H9 (cell line): ENCODE measurements at regions not wholly inside any gene's neighbourhood (a gene's known extent, or its start where the extent isn't known, plus 50 kb on each side); places are given as distances from the start of the nearest gene placed in this dataset.

Experiments used
- DNase-seq: peaks from one replicate; pipeline ENCODE4 v3.0.0-alpha.2; 2017
- H2AFZ ChIP-seq: one replicate; pipeline ENCODE4 v1.6.1; 2013; ENCODE audit warnings: mild to moderate bottlenecking, low read length, control low read depth, moderate library complexity
- H2AK5ac ChIP-seq: 2 replicates; pipeline ENCODE4 v1.6.1; 2013; ENCODE audit warnings: low read length, control low read depth, mixed read lengths; ENCODE audit not compliant: insufficient read length
- H2BK120ac ChIP-seq: one replicate; pipeline ENCODE4 v1.6.1; 2013; ENCODE audit warnings: low read depth, mild to moderate bottlenecking, low read length, control low read depth, inconsistent platforms; ENCODE audit not compliant: poor library complexity, severe bottlenecking
- H2BK12ac ChIP-seq: 2 replicates; pipeline ENCODE4 v1.6.1; 2013; ENCODE audit warnings: low read length, control low read depth, mixed read lengths, low read depth; ENCODE audit not compliant: insufficient read length
- H2BK15ac ChIP-seq: 2 replicates; pipeline ENCODE4 v1.6.1; 2013; ENCODE audit warnings: low read depth, low read length, control low read depth
- H2BK20ac ChIP-seq: one replicate; pipeline ENCODE4 v1.6.1; 2013; ENCODE audit warnings: low read depth, mild to moderate bottlenecking, low read length, control low read depth, inconsistent platforms; ENCODE audit not compliant: poor library complexity, severe bottlenecking
- H2BK5ac ChIP-seq: 2 replicates; pipeline ENCODE4 v1.6.1; 2013; ENCODE audit warnings: low read length, control low read depth, mixed read lengths; ENCODE audit not compliant: insufficient read length
- H3K14ac ChIP-seq: 2 replicates; pipeline ENCODE4 v1.6.1; 2013; ENCODE audit warnings: low read length, control low read depth; ENCODE audit not compliant: insufficient read depth
- H3K18ac ChIP-seq: 2 replicates; pipeline ENCODE4 v1.6.1; 2013; ENCODE audit warnings: low read depth, mild to moderate bottlenecking, mixed read lengths, low read length, control low read depth; ENCODE audit not compliant: insufficient read length
- H3K23ac ChIP-seq: 2 replicates; pipeline ENCODE4 v1.6.1; 2013; ENCODE audit warnings: low read length, control low read depth, mixed read lengths, low read depth; ENCODE audit not compliant: insufficient read length
- H3K23me2 ChIP-seq: 2 replicates; pipeline ENCODE4 v1.6.1; 2013; ENCODE audit warnings: low read depth, mild to moderate bottlenecking, mixed read lengths, low read length, control low read depth; ENCODE audit not compliant: insufficient read length, poor library complexity, severe bottlenecking
- H3K27ac ChIP-seq: 2 replicates; pipeline ENCODE4 v1.5.1; 2013; ENCODE audit warnings: low read length, control low read depth, mixed read lengths, low read depth; ENCODE audit not compliant: insufficient read length
- H3K27me3 ChIP-seq: 2 replicates; pipeline ENCODE4 v1.6.1; 2013; ENCODE audit warnings: low read length, control low read depth, inconsistent platforms; ENCODE audit not compliant: insufficient read depth
- H3K4ac ChIP-seq: 2 replicates; pipeline ENCODE4 v1.6.1; 2013; ENCODE audit warnings: low read depth, mild to moderate bottlenecking, control low read depth, inconsistent platforms, low read length, moderate library complexity
- H3K4me1 ChIP-seq: 2 replicates; pipeline ENCODE4 v1.6.1; 2013; ENCODE audit warnings: low read length, control low read depth, inconsistent platforms; ENCODE audit not compliant: insufficient read depth
- H3K4me2 ChIP-seq: 2 replicates; pipeline ENCODE4 v1.6.1; 2013; ENCODE audit warnings: low read length, control low read depth, mixed read lengths; ENCODE audit not compliant: insufficient read length, insufficient read depth
- H3K56ac ChIP-seq: 2 replicates; pipeline ENCODE4 v1.6.1; 2013; ENCODE audit warnings: low read depth, mild to moderate bottlenecking, mixed read lengths, low read length, control low read depth; ENCODE audit not compliant: insufficient read length
- H3K79me1 ChIP-seq: 2 replicates; pipeline ENCODE4 v1.6.1; 2013; ENCODE audit warnings: low read depth, mild to moderate bottlenecking, moderate library complexity, low read length, control low read depth, inconsistent platforms; ENCODE audit not compliant: insufficient read depth, poor library complexity, severe bottlenecking
- H3K79me2 ChIP-seq: 2 replicates; pipeline ENCODE4 v1.6.1; 2013; ENCODE audit warnings: low read length, control low read depth, inconsistent platforms; ENCODE audit not compliant: insufficient read depth
- H3K9ac ChIP-seq: 2 replicates; pipeline ENCODE4 v1.6.1; 2013; ENCODE audit warnings: low read length, control low read depth, mixed read lengths; ENCODE audit not compliant: insufficient read length; ENCODE audit errors: extremely low read depth
- H3K9me3 ChIP-seq: one replicate; pipeline ENCODE4 v1.6.1; 2013; ENCODE audit warnings: low read depth, low read length, inconsistent platforms; ENCODE audit not compliant: control insufficient read depth
- H3T11ph ChIP-seq: one replicate; pipeline ENCODE4 v1.6.1; 2013; ENCODE audit warnings: mild to moderate bottlenecking, low read length, control low read depth, inconsistent platforms
- H4K20me1 ChIP-seq: one replicate; pipeline ENCODE4 v1.6.1; 2013; ENCODE audit not compliant: control insufficient read depth, insufficient read length, insufficient read depth
- H4K5ac ChIP-seq: 2 replicates; pipeline ENCODE4 v1.6.1; 2013; ENCODE audit warnings: low read depth, mild to moderate bottlenecking, mixed read lengths, low read length, control low read depth; ENCODE audit not compliant: insufficient read length
- H4K8ac ChIP-seq: replicated peaks from 2 replicates; pipeline ENCODE4 v1.6.1; 2013; ENCODE audit warnings: low read length, control low read depth, mixed read lengths, low read depth; ENCODE audit not compliant: insufficient read length
- H4K91ac ChIP-seq: 2 replicates; pipeline ENCODE4 v1.6.1; 2013; ENCODE audit warnings: low read depth, mild to moderate bottlenecking, moderate library complexity, mixed read lengths, low read length, control low read depth; ENCODE audit not compliant: insufficient read length
- H3K27ac Mint-ChIP-seq, 3 experiments: 2 replicates in 2 of 3; 3 replicates in 1 of 3; pipeline ENCODE4 v1.8.0; 2020 to 2021; ENCODE audit warnings: mixed read lengths in 3 of 3, mild to moderate bottlenecking in 1 of 3, moderate library complexity in 1 of 3
- H3K27me3 Mint-ChIP-seq: 2 replicates; pipeline ENCODE4 v1.8.0; 2021; ENCODE audit warnings: low read depth, mild to moderate bottlenecking, moderate library complexity, mixed read lengths
- H3K36me3 Mint-ChIP-seq, 3 experiments: 2 replicates in 2 of 3; 3 replicates in 1 of 3; pipeline ENCODE4 v1.8.0; 2020 to 2021; ENCODE audit warnings: low read depth in 3 of 3, mixed read lengths in 3 of 3; ENCODE audit not compliant: insufficient read depth in 1 of 3
- H3K4me1 Mint-ChIP-seq, 2 experiments: 2 replicates each; pipeline ENCODE4 v1.8.0; 2020; ENCODE audit warnings: mixed read lengths in 2 of 2
- H3K4me3 Mint-ChIP-seq, 2 experiments: 2 replicates in 1 of 2; 3 replicates in 1 of 2; pipeline ENCODE4 v1.8.0; 2020 to 2021; ENCODE audit warnings: mild to moderate bottlenecking in 2 of 2, mixed read lengths in 2 of 2, moderate library complexity in 1 of 2
- H3K9me3 Mint-ChIP-seq, 2 experiments: 2 replicates in 1 of 2; 3 replicates in 1 of 2; pipeline ENCODE4 v1.8.0; 2020; ENCODE audit warnings: mild to moderate bottlenecking in 2 of 2, mixed read lengths in 2 of 2, moderate library complexity in 1 of 2
- WGBS: extraction: QIAGEN DNeasy Blood & Tissue Kit; methylation state at CpG from one replicate; pipeline ENCODE4 v1.1.7; 2013; ENCODE audit warnings: missing lambda C conversion rate, low lambda C conversion rate, mixed read lengths; ENCODE audit not compliant: insufficient read length; ENCODE audit errors: extremely low coverage; 5-methylcytosine and 5-hydroxymethylcytosine counted together
- TF ChIP-seq, protein P1 (sequence below): fragments of 200-600 bp; sonication (generic); conservative IDR thresholded peaks from 3 replicates; pipeline ENCODE4 v1.8.0; 2021; ENCODE audit warnings: antibody characterized with exemption, mild to moderate bottlenecking

DNA sequence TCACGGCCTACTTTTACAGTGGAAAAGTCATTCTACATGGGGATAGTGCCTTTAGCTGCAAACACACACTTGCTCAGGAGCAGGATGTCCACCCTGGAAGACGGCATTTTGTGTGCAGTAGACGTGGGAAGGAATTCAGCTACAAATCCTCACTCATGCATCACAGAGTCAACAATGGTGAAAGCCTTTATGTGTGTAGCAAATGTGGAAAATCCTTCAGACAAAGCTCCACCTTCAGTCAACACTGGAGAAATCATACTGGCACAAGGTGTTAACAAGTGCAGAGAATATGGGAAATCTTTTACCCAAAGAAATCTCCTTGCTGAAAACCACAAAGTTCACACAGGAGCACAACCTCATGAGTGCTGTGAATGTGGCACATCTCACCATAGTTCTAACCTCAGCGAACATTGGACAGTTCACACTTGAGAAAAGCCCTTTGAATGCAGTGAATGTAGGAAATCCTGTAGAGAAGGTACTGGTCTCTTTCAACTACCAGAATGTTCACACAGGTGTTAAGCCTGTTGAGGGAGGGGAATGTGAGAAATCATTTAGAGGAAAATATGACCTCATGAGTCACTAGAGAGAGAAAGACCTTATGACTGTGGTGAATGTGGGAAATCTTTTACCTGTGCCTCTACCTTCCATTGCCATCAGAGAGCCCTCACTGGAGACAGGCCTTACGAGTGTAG lies 101.8 kb downstream of the PTGS2 start:
- H3K4me3 Mint-ChIP-seq: no peak overlapping the region
- no peak overlapping the region for H2BK12ac ChIP-seq
- peaks cover 7% of the 10 kb centered on the region in 2 experiments for H3K9me3 Mint-ChIP-seq
- no peaks in the 10 kb centered on the region for H3K27me3 Mint-ChIP-seq
- no peak for DNase-seq
- H2AFZ ChIP-seq: no peak overlapping the region
- no peak overlapping the region for H2AK5ac ChIP-seq
- no peaks in the 10 kb centered on the region for H3K4me1 Mint-ChIP-seq
- no peaks in the 10 kb centered on the region for H3K4me1 ChIP-seq
- H3K27ac Mint-ChIP-seq: no peak overlapping the region; a peak in 1 of 7 replicates
- TF ChIP-seq, protein P1, sequence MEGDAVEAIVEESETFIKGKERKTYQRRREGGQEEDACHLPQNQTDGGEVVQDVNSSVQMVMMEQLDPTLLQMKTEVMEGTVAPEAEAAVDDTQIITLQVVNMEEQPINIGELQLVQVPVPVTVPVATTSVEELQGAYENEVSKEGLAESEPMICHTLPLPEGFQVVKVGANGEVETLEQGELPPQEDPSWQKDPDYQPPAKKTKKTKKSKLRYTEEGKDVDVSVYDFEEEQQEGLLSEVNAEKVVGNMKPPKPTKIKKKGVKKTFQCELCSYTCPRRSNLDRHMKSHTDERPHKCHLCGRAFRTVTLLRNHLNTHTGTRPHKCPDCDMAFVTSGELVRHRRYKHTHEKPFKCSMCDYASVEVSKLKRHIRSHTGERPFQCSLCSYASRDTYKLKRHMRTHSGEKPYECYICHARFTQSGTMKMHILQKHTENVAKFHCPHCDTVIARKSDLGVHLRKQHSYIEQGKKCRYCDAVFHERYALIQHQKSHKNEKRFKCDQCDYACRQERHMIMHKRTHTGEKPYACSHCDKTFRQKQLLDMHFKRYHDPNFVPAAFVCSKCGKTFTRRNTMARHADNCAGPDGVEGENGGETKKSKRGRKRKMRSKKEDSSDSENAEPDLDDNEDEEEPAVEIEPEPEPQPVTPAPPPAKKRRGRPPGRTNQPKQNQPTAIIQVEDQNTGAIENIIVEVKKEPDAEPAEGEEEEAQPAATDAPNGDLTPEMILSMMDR: no peak
- H3K36me3 Mint-ChIP-seq: peaks cover 5 to 6% (median 5%) of the 10 kb centered on the region in 3 experiments; a peak in 6 of 7 replicates
- no peak overlapping the region for H3K27ac ChIP-seq
- H3K23me2 ChIP-seq: no peaks in the 10 kb centered on the region
- H2BK15ac ChIP-seq: no peak overlapping the region
- no peak overlapping the region for H2BK120ac ChIP-seq
- no peak overlapping the region for H3K14ac ChIP-seq
- no peaks in the 10 kb centered on the region for H3K9me3 ChIP-seq
- no peak overlapping the region for H3K18ac ChIP-seq
- H2BK20ac ChIP-seq: no peak overlapping the region
- H3K4me2 ChIP-seq: no peak overlapping the region
- no peaks in the 10 kb centered on the region for H3K79me1 ChIP-seq
- H3T11ph ChIP-seq: no peak overlapping the region
- H4K91ac ChIP-seq: no peak overlapping the region
- H3K79me2 ChIP-seq: no peaks in the 10 kb centered on the region
- H3K27me3 ChIP-seq: no peaks in the 10 kb centered on the region
- H4K20me1 ChIP-seq: no peaks in the 10 kb centered on the region
- no peak overlapping the region for H4K8ac ChIP-seq
- H4K5ac ChIP-seq: no peak overlapping the region
- WGBS: no CpG with 5 or more reads among the region's 5 CpGs
- H3K4ac ChIP-seq: no peak overlapping the region
- H3K56ac ChIP-seq: no peak overlapping the region
- no peak overlapping the region for H2BK5ac ChIP-seq
- no peak overlapping the region for H3K9ac ChIP-seq
- H3K23ac ChIP-seq: no peak overlapping the region
